ENCODE measurements at regions not wholly inside any gene's neighbourhood (a gene's known extent, or its start where the extent isn't known, plus 50 kb on each side); places are given as distances from the start of the nearest gene placed in this dataset.
A peak's percentile ranks its signal among the peaks of the same experiment; 100 is the strongest.

DNA sequence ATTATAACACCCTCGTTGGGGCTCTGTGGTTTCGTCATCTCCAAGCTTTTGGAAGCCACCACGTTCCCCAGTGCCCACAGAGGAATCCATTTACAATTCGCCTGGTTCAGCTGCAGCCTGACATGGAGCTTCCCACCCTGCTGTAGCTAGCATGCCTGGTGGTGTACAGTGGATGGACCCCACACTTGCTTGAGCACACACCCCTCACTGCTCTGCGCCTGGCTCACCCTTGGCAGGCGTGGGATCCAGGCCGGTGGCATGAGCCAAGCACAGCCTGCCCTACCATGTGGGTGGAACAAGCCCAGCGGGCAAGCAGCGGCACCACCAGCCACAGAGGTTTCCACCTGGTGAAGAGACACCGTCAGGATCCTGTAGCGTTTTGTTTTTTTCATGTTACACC, 1045.7 kb upstream of the CDH9 start:
- H3K56ac ChIP-seq (replicated peaks; ENCODE audit: insufficient read length, low read depth, low read length) = no peak overlapping the region
- ChIA-PET POLR2A (ENCODE audit: partially characterized antibody) (no interaction called here), CTCF (ENCODE audit: partially characterized antibody) (interaction anchor here (0.8 kb wide), 1 partner anchor 15 kb away, joined by 3 read pairs; no protein-coding TSS in a partner anchor)
- no peak overlapping the region for H4K5ac ChIP-seq (ENCODE audit: insufficient read length, low read depth, low read length)
- no peaks in the 10 kb centered on the region for H3K27me3 ChIP-seq (replicated peaks in 1 of 4; ENCODE audit: control insufficient read depth in 3 of 4, extremely low read depth in 1 of 4, insufficient read depth in 3 of 4, low read length in 3 of 4)
- H2AK5ac ChIP-seq (ENCODE audit: low read depth, low read length) = no peak overlapping the region
- WGBS, 2 experiments (ENCODE audit: extremely low coverage in 1 of 2, insufficient coverage in 1 of 2, insufficient read length in 1 of 2, insufficient replicate concordance in 2 of 2, low coverage in 1 of 2, low lambda C conversion rate in 2 of 2, missing lambda C conversion rate in 1 of 2) = 94% methylated on average over 11 of the region's 11 CpGs; no CpG with 5 or more reads in 1 of the 2 experiments
- DNase-seq (ENCODE audit: low read depth in 1 of 2, low spot score in 2 of 2) (no peak), FAIRE-seq (no peak)
- H2BK20ac ChIP-seq (ENCODE audit: low read length) = no peak overlapping the region
- no peak overlapping the region for H2BK5ac ChIP-seq (ENCODE audit: low read depth, low read length)
- H3K4me3 ChIP-seq (ENCODE audit: extremely low read depth in 1 of 4, insufficient read depth in 2 of 4, low read depth in 3 of 4, low read length in 4 of 4) = no peak overlapping the region
- H3K23me2 ChIP-seq (ENCODE audit: low read depth, low read length) = no peaks in the 10 kb centered on the region
- H3K4ac ChIP-seq (replicated peaks; ENCODE audit: insufficient read length, low read depth, low read length) = no peak overlapping the region
- no peak overlapping the region for H3K9ac ChIP-seq (replicated peaks in 1 of 4; ENCODE audit: extremely low read depth in 1 of 4, low read depth in 3 of 4, low read length in 3 of 4)
- H4K91ac ChIP-seq (replicated peaks; ENCODE audit: insufficient read length, low read length) = no peak overlapping the region
- no peak overlapping the region for H2BK15ac ChIP-seq (ENCODE audit: low read length)
- H3K14ac ChIP-seq (ENCODE audit: insufficient read length) = no peak overlapping the region
- H2AFZ ChIP-seq (ENCODE audit: low read length) = 0 out of 2 replicates have a peak overlapping the region, but pooled peaks have one; percentile 22
- no peaks in the 10 kb centered on the region for H3K4me1 ChIP-seq (replicated peaks in 1 of 4; ENCODE audit: control insufficient read depth in 3 of 4, insufficient read depth in 4 of 4, low read length in 3 of 4)
- H3K79me2 ChIP-seq (ENCODE audit: control insufficient read depth in 1 of 2, insufficient read depth in 2 of 2, low read length in 2 of 2) = no peaks in the 10 kb centered on the region
- peaks cover 0 to 7% of the 10 kb centered on the region in 2 experiments; a peak in 1 of 4 replicates for H3K9me3 ChIP-seq (ENCODE audit: insufficient read depth in 2 of 2, low read depth in 1 of 2, low read length in 1 of 2)
- H3K23ac ChIP-seq (ENCODE audit: insufficient read length) = no peak overlapping the region
- no peak overlapping the region for H3K4me2 ChIP-seq (ENCODE audit: insufficient read depth in 1 of 2, low read depth in 2 of 2, low read length in 2 of 2)
- H3K18ac ChIP-seq (ENCODE audit: extremely low read depth, low read length) = no peak overlapping the region
- no peak overlapping the region for H2BK12ac ChIP-seq (ENCODE audit: low read depth, low read length)
- no peak overlapping the region for H2BK120ac ChIP-seq (replicated peaks; ENCODE audit: low read depth, low read length)
- H3K79me1 ChIP-seq (ENCODE audit: low read depth, low read length) = no peaks in the 10 kb centered on the region
- H3K27ac ChIP-seq (ENCODE audit: low read depth, low read length) = no peak overlapping the region
- H3K36me3 ChIP-seq (ENCODE audit: control insufficient read depth in 2 of 4, insufficient read depth in 4 of 4, low read length in 3 of 4) = no peaks in the 10 kb centered on the region
- H4K8ac ChIP-seq (ENCODE audit: extremely low read depth, insufficient read depth, low read length) = no peak overlapping the region
- no peaks in the 10 kb centered on the region for H4K20me1 ChIP-seq (replicated peaks in 1 of 2; ENCODE audit: control insufficient read depth in 1 of 2, insufficient read depth in 2 of 2, low read length in 2 of 2)
- TF ChIP-seq SP4 (IDR thresholded peaks at IDR 0.05; ENCODE audit: low read length) = no peak

All from H1 (cell line).